ENCODE measurements at regions not wholly inside any gene's neighbourhood (a gene's known extent, or its start where the extent isn't known, plus 50 kb on each side); places are given as distances from the start of the nearest gene placed in this dataset.

DNA sequence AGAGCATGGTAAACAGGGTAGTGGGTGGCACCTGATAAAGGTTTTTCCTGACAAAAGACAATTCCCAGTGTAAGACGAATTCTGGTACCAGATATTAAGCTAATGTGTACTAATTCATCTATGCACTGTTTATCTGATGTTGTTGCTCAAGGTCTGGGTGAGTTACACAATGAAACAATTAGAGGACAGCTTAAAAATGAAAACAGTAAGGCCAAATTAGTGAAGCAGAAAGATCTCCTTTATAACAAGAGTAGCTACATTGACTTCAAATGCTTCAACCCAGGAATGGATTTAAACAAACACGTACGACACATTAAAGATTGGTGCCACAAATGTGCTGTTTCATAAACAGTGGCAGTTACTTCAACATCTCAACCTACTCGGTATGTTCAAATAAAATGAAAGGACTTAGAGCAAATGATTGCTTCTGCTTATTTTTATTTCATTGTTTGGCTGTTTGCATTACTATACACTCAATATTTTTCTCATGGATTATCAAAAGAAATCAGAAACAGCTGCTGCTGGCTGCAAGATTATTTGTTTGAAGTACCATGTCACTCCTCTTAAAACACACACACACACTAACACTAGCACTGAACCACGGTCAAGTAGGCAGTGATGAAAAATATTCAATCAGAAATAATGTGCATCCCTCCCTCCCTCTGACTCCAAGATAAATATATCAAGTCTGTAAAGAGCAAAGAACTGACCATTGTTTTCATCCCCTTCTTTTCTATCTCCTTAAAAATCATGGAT is 94.4 kb upstream of the RND3 start:
- Histone ChIP-seq H3K4me3 (ENCODE audit: low read depth in 1 of 2, low read length in 2 of 2) (no peak overlapping the region), H3K36me3 (ENCODE audit: insufficient read depth, low read length) (no peaks in the 10 kb centered on the region), H3K9ac (ENCODE audit: low read length) (no peak overlapping the region), H3K27ac (ENCODE audit: low read depth, low read length) (no peak overlapping the region), H3K27me3 (ENCODE audit: control insufficient read depth in 1 of 2, insufficient read depth in 2 of 2, low read length in 2 of 2) (no peaks in the 10 kb centered on the region), H3K9me3 (ENCODE audit: low read length) (peaks cover 6% of the 10 kb centered on the region), H3K4me1 (ENCODE audit: insufficient read depth, low read length) (no peaks in the 10 kb centered on the region)

DNA sequence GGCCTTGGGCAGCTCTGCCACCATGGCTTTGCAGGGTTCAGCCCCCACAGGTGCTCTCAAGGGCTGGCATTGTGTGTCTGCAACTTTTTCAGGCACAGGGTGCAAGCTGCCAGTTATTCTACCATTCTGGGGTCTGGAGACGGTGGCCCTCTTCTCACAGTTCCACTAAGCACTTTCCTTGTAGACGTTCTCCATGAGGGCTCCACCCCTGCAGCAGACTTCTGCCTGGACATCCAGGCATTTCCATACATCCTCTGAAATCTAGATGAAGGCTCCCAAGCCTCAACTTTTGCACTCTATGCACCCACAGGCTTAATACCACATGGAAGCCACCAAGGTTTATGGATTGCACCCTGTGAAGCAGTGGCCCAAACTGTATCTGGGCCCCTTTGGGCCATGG is 91.0 kb upstream of the RND3 start:
- peaks cover 6% of the 10 kb centered on the region for H3K9me3 ChIP-seq (ENCODE audit: low read length)

DNA sequence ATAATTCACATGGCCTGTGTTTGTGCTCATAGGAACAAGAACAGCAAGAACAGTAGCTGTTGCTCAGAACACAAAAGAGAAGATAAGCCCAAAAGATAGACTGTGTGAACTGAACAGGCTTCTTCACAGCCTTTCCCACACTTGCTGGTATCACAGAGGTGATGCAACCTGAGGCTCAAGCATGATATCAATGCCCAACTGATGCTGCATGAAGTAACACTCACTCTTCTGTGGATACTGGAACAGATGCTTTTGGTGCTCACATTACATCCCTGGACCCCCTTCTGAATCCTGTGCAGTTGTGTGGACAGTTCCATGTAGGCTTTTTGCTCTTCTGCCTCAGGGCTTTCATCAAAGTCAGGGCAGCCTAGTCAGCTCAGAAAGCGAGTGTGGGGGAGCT is 88.4 kb upstream of the RND3 start:
- H3K4me3 ChIP-seq (ENCODE audit: low read depth in 1 of 2, low read length in 2 of 2), result no peak overlapping the region
- H3K27ac ChIP-seq (ENCODE audit: low read depth, low read length), result no peak overlapping the region
- no peaks in the 10 kb centered on the region for H3K36me3 ChIP-seq (ENCODE audit: insufficient read depth, low read length)
- H3K27me3 ChIP-seq (ENCODE audit: control insufficient read depth in 1 of 2, insufficient read depth in 2 of 2, low read length in 2 of 2), result no peaks in the 10 kb centered on the region
- H3K4me1 ChIP-seq (ENCODE audit: insufficient read depth, low read length), result no peaks in the 10 kb centered on the region
- H3K9me3 ChIP-seq (ENCODE audit: low read length), result peaks cover 6% of the 10 kb centered on the region
- no peak overlapping the region for H3K9ac ChIP-seq (ENCODE audit: low read length)

More for the DNA sequence above, 91.0 kb upstream of the RND3 start:
- no peaks in the 10 kb centered on the region for H3K4me1 ChIP-seq (ENCODE audit: insufficient read depth, low read length)
- no peaks in the 10 kb centered on the region for H3K27me3 ChIP-seq (ENCODE audit: control insufficient read depth in 1 of 2, insufficient read depth in 2 of 2, low read length in 2 of 2)
- H3K9ac ChIP-seq (ENCODE audit: low read length), result no peak overlapping the region
- no peak overlapping the region for H3K27ac ChIP-seq (ENCODE audit: low read depth, low read length)
- H3K36me3 ChIP-seq (ENCODE audit: insufficient read depth, low read length), result no peaks in the 10 kb centered on the region
- H3K4me3 ChIP-seq (ENCODE audit: low read depth in 1 of 2, low read length in 2 of 2), result no peak overlapping the region

DNA sequence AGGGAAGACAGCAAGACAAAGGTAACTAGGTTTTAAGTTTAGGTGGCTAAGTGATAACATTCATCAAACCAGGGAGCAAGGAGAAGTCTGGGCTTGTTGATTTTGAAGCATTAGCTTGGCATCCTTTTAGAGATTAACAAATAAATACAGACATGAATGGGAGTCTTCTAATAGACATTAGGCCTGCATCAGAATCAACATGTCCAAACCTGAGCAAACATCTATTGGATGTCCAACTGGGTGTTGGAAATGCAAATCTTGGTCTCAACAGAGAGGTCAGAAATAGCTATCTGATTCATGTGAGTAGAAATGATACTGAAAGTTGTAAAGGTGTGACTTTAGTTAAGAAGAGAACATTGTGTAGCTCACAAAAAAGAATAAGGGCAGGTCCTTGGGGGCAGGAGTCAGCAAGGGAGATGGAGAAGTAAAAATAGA is 85.5 kb upstream of the RND3 start:
- no peak overlapping the region for H3K9ac ChIP-seq (ENCODE audit: low read length)
- no peak overlapping the region for H3K4me3 ChIP-seq (ENCODE audit: low read depth in 1 of 2, low read length in 2 of 2)
- no peaks in the 10 kb centered on the region for H3K27me3 ChIP-seq (ENCODE audit: control insufficient read depth in 1 of 2, insufficient read depth in 2 of 2, low read length in 2 of 2)
- no peaks in the 10 kb centered on the region for H3K9me3 ChIP-seq (ENCODE audit: low read length)
- no peak overlapping the region for H3K27ac ChIP-seq (ENCODE audit: low read depth, low read length)
- no peaks in the 10 kb centered on the region for H3K36me3 ChIP-seq (ENCODE audit: insufficient read depth, low read length)
- H3K4me1 ChIP-seq (ENCODE audit: insufficient read depth, low read length), result no peaks in the 10 kb centered on the region

DNA sequence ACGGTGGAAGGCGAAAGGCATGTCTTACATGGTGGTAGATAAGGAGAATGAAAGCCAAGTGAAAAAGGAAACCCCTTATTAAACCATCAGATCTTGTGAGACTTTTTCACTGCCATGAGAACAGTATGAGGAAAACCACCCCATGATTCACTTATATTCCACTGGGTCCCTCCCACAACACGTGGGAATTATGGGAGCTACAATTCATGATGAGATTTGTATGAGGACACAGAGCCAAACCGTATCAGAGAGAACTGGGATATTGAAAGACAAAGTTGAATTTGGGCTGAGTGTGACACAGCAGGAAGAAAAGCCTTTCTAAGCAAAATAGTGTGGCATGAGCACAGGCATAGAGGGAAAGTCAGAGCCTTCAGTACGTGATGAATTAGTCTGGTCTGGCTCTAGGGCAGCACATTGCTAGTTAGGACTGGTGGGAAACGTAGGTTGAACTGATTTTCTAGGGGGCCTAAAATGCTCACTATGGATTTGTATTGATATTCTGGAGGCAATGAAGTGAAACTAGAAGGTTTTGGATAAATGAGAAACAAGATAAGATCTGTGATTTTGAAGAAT is 84.8 kb upstream of the RND3 start:
- H3K9me3 ChIP-seq (ENCODE audit: low read length), result no peaks in the 10 kb centered on the region
- no peak overlapping the region for H3K9ac ChIP-seq (ENCODE audit: low read length)
- H3K36me3 ChIP-seq (ENCODE audit: insufficient read depth, low read length), result no peaks in the 10 kb centered on the region
- no peak overlapping the region for H3K27ac ChIP-seq (ENCODE audit: low read depth, low read length)
- no peaks in the 10 kb centered on the region for H3K4me1 ChIP-seq (ENCODE audit: insufficient read depth, low read length)
- no peak overlapping the region for H3K4me3 ChIP-seq (ENCODE audit: low read depth in 1 of 2, low read length in 2 of 2)
- H3K27me3 ChIP-seq (ENCODE audit: control insufficient read depth in 1 of 2, insufficient read depth in 2 of 2, low read length in 2 of 2), result no peaks in the 10 kb centered on the region

DNA sequence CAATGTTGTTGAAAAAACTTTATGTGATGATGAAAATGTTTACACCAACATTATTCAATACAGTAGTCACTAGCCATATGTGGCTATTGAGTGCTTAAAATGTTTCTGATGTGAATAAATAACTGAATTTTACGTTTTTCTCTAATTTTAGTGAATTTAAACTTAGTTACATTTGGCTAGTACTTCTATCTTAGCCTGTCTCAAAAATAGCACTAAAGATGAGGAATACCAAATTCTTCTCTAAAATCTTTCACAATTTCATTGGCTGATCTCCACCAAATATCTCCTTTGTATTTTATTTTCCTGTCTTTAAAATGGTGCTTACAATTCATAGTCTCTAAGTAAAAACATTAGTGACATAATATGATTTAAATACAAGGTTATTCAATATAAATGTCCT is 83.7 kb upstream of the RND3 start:
- H3K9ac ChIP-seq (ENCODE audit: low read length), result no peak overlapping the region

DNA sequence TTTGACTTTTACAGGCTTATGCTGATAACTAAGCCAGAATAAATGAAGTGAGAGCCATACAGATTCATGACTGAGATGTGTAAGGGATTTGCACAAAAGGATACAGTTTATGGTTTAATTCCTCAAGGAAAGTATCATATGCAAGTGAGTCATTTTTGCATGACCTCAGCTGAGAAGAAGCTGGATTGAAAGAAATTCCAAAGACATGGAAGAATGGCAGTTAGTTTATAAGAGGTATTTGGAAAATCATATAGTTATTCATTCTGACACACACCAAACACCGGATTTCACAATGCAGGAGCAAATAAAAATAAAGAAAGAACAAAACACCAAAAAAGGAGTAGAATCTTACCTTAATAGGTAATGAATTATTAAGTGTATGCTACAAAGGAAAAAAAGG is 83.2 kb upstream of the RND3 start:
- Histone ChIP-seq H3K27me3 (ENCODE audit: control insufficient read depth in 1 of 2, insufficient read depth in 2 of 2, low read length in 2 of 2) (no peaks in the 10 kb centered on the region), H3K4me3 (ENCODE audit: low read depth in 1 of 2, low read length in 2 of 2) (no peak overlapping the region), H3K27ac (ENCODE audit: low read depth, low read length) (no peak overlapping the region), H3K4me1 (ENCODE audit: insufficient read depth, low read length) (no peaks in the 10 kb centered on the region), H3K36me3 (ENCODE audit: insufficient read depth, low read length) (no peaks in the 10 kb centered on the region), H3K9ac (ENCODE audit: low read length) (no peak overlapping the region), H3K9me3 (ENCODE audit: low read length) (no peaks in the 10 kb centered on the region)

More for the DNA sequence above, 83.7 kb upstream of the RND3 start:
- H3K36me3 ChIP-seq (ENCODE audit: insufficient read depth, low read length), result no peaks in the 10 kb centered on the region
- no peaks in the 10 kb centered on the region for H3K27me3 ChIP-seq (ENCODE audit: control insufficient read depth in 1 of 2, insufficient read depth in 2 of 2, low read length in 2 of 2)
- H3K4me3 ChIP-seq (ENCODE audit: low read depth in 1 of 2, low read length in 2 of 2), result no peak overlapping the region
- no peaks in the 10 kb centered on the region for H3K4me1 ChIP-seq (ENCODE audit: insufficient read depth, low read length)
- H3K27ac ChIP-seq (ENCODE audit: low read depth, low read length), result no peak overlapping the region
- no peaks in the 10 kb centered on the region for H3K9me3 ChIP-seq (ENCODE audit: low read length)

DNA sequence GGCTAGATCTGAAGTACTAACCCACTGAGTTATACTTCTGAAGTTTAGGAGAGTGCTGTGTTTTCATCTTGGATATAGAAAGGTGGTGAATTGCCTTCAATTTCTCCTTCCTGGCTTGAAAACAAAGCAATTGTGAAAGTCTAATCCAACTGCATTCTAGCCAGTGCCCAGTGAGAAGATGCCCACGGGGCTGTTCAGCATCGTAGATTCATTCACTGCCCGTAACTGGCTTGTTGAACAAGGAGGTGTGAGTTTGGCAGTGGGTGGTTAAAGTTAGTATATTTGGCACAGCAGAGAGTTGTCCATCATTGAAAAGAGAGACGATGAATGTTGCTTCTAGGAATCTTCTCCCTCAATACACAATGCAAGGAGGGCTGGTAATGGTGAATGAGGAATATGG is 82.3 kb upstream of the RND3 start:
- no peaks in the 10 kb centered on the region for H3K4me1 ChIP-seq (ENCODE audit: insufficient read depth, low read length)
- no peak overlapping the region for H3K4me3 ChIP-seq (ENCODE audit: low read depth in 1 of 2, low read length in 2 of 2)
- no peak overlapping the region for H3K9ac ChIP-seq (ENCODE audit: low read length)
- no peaks in the 10 kb centered on the region for H3K9me3 ChIP-seq (ENCODE audit: low read length)
- no peaks in the 10 kb centered on the region for H3K27me3 ChIP-seq (ENCODE audit: control insufficient read depth in 1 of 2, insufficient read depth in 2 of 2, low read length in 2 of 2)
- no peak overlapping the region for H3K27ac ChIP-seq (ENCODE audit: low read depth, low read length)
- H3K36me3 ChIP-seq (ENCODE audit: insufficient read depth, low read length), result no peaks in the 10 kb centered on the region

DNA sequence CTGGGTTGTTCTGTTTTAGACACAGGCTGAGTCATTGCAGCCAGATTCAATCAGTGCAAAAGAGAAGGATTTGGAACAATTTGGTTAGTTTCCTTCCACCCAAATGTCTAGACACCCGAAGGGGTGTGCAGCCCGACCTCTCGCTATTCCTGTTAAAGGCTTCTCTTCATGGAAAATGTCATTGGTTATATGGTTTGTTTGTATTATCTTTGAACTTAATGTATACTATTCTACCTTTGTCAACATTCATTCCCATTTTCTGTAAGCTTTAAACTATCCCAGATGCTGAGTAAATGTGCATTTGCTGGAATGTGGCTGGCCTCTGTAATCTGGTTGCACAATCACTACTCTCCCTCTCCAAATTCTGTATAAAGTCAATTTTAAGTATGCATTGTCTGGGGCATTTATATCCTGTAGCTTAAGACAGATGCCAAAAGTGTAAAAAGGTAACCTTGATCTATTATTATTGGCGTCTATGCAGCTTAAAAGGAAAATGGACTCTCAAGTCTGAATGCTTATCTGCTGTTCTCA is 80.4 kb upstream of the RND3 start:
- H3K27me3 ChIP-seq (ENCODE audit: control insufficient read depth in 1 of 2, insufficient read depth in 2 of 2, low read length in 2 of 2), result no peaks in the 10 kb centered on the region
- no peaks in the 10 kb centered on the region for H3K36me3 ChIP-seq (ENCODE audit: insufficient read depth, low read length)
- H3K4me3 ChIP-seq (ENCODE audit: low read depth in 1 of 2, low read length in 2 of 2), result no peak overlapping the region
- no peak overlapping the region for H3K9ac ChIP-seq (ENCODE audit: low read length)
- H3K4me1 ChIP-seq (ENCODE audit: insufficient read depth, low read length), result no peaks in the 10 kb centered on the region
- H3K9me3 ChIP-seq (ENCODE audit: low read length), result no peaks in the 10 kb centered on the region
- H3K27ac ChIP-seq (ENCODE audit: low read depth, low read length), result no peak overlapping the region

DNA sequence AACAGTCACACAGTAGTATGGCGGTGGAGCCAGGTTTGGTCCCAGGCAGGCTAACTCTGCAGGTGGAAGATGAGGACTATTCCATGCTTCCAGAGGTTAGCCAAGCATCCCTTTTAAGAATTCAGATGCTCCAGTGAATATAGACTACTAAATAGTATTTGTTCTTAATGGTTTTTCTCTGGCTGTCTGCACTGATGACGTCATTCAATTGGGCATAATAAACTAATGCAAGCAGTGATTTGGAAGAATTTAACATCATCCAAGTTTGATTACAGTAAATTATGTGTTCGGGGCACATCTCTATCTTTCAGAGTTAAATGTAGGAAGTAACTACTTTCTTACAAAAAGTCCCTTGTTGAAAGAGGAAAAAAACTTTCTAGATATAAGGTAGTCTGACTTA is 78.8 kb upstream of the RND3 start:
- Histone ChIP-seq H3K4me3 (ENCODE audit: low read depth in 1 of 2, low read length in 2 of 2) (no peak overlapping the region), H3K27ac (ENCODE audit: low read depth, low read length) (no peak overlapping the region), H3K27me3 (ENCODE audit: control insufficient read depth in 1 of 2, insufficient read depth in 2 of 2, low read length in 2 of 2) (no peaks in the 10 kb centered on the region), H3K4me1 (ENCODE audit: insufficient read depth, low read length) (no peaks in the 10 kb centered on the region), H3K9me3 (ENCODE audit: low read length) (no peaks in the 10 kb centered on the region), H3K36me3 (ENCODE audit: insufficient read depth, low read length) (no peaks in the 10 kb centered on the region), H3K9ac (ENCODE audit: low read length) (no peak overlapping the region)

DNA sequence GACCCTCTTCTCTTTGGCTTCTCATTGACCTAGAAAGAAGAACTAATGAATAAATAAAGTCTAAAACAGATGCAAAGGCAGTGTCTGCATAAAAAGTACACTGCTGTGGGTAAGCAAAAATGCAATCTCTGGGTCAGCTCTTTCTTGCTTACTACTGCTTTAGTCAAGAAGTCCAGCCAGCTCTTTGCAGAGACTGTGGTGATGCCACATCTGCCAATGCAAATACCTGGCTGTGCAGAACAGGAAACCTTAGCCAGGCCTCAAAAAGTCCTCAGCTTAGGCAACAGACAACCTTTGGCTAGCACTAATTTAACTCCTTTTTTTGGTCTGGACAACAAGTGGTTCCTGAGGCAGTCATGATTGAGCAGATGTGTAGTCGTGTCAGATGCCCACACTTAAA is 73.6 kb upstream of the RND3 start:
- Histone ChIP-seq H3K9me3 (ENCODE audit: low read length) (no peaks in the 10 kb centered on the region), H3K4me3 (ENCODE audit: low read depth in 1 of 2, low read length in 2 of 2) (no peak overlapping the region), H3K36me3 (ENCODE audit: insufficient read depth, low read length) (no peaks in the 10 kb centered on the region), H3K27ac (ENCODE audit: low read depth, low read length) (no peak overlapping the region), H3K4me1 (ENCODE audit: insufficient read depth, low read length) (no peaks in the 10 kb centered on the region), H3K27me3 (ENCODE audit: control insufficient read depth in 1 of 2, insufficient read depth in 2 of 2, low read length in 2 of 2) (no peaks in the 10 kb centered on the region), H3K9ac (ENCODE audit: low read length) (no peak overlapping the region)
